Medulla oblongata (tissue), 1 donor: ENCODE measurements at regions not wholly inside any gene's neighbourhood (a gene's known extent, or its start where the extent isn't known, plus 50 kb on each side); places are given as distances from the start of the nearest gene placed in this dataset.

Source experiments
- DNase-seq: peaks from one replicate; pipeline ENCODE4 v3.0.0-alpha.2; 2015; ENCODE audit errors: extremely low spot score

- peak; percentile 3 for DNase-seq
Measured at GRCh38 chrX:50536955-50537354, 66.3 kb upstream of the DGKK start.
